ENCODE measurements at regions not wholly inside any gene's neighbourhood (a gene's known extent, or its start where the extent isn't known, plus 50 kb on each side); places are given as distances from the start of the nearest gene placed in this dataset.

- Histone ChIP-seq H3K4me2 (ENCODE audit: low read depth, low read length, poor library complexity, severe bottlenecking) (no peak overlapping the region), H3K9ac (ENCODE audit: low read length) (no peak overlapping the region), H3K27me3 (ENCODE audit: low read length) (no peaks in the 10 kb centered on the region), H3K9me3 (ENCODE audit: low read length) (peaks cover 20% of the 10 kb centered on the region; the same call in 1 of the 2 replicates), H4K20me1 (ENCODE audit: insufficient read depth, low read depth, low read length) (no peaks in the 10 kb centered on the region), H3K36me3 (ENCODE audit: insufficient read depth, low read length) (no peaks in the 10 kb centered on the region), H3K4me3 (ENCODE audit: low read length) (no peak overlapping the region), H3K27ac (ENCODE audit: low read length) (no peak overlapping the region), H3K4me1 (ENCODE audit: low read length) (no peaks in the 10 kb centered on the region), H3K79me2 (ENCODE audit: low read length) (no peaks in the 10 kb centered on the region), H3K9me2 (replicated peaks; ENCODE audit: insufficient read depth, low read length) (no peaks in the 10 kb centered on the region), H2AFZ (ENCODE audit: low read length) (no peak overlapping the region)
- no peak for DNase-seq
These were observed 443.7 kb downstream of the FRK start for GRCh38 chr6:115617031-115617430.

GRCh38 chr6:115613488-115613887, 447.2 kb downstream of the FRK start:
- H2AFZ ChIP-seq (ENCODE audit: low read length): no peak overlapping the region
- H3K4me1 ChIP-seq (ENCODE audit: low read length): no peaks in the 10 kb centered on the region
- no peaks in the 10 kb centered on the region for H3K27me3 ChIP-seq (ENCODE audit: low read length)
- no peak overlapping the region for H3K9ac ChIP-seq (ENCODE audit: low read length)
- DNase-seq: no peak
- H3K9me2 ChIP-seq (replicated peaks; ENCODE audit: insufficient read depth, low read length): no peaks in the 10 kb centered on the region
- H3K9me3 ChIP-seq (ENCODE audit: low read length): peaks cover 14% of the 10 kb centered on the region; the same call in 1 of the 2 replicates
- H3K4me2 ChIP-seq (ENCODE audit: low read depth, low read length, poor library complexity, severe bottlenecking): no peak overlapping the region
- H3K27ac ChIP-seq (ENCODE audit: low read length): no peak overlapping the region
- H3K79me2 ChIP-seq (ENCODE audit: low read length): no peaks in the 10 kb centered on the region
- H4K20me1 ChIP-seq (ENCODE audit: insufficient read depth, low read depth, low read length): no peaks in the 10 kb centered on the region
- H3K4me3 ChIP-seq (ENCODE audit: low read length): no peak overlapping the region
- no peaks in the 10 kb centered on the region for H3K36me3 ChIP-seq (ENCODE audit: insufficient read depth, low read length)

GRCh38 chr6:115612796-115613479, 447.8 kb downstream of the FRK start:
- no peak overlapping the region for H2AFZ ChIP-seq (ENCODE audit: low read length)
- H3K4me3 ChIP-seq (ENCODE audit: low read length): no peak overlapping the region
- H3K9me3 ChIP-seq (ENCODE audit: low read length): peaks cover 14% of the 10 kb centered on the region; the same call in 1 of the 2 replicates
- no peak overlapping the region for H3K9ac ChIP-seq (ENCODE audit: low read length)
- no peaks in the 10 kb centered on the region for H3K79me2 ChIP-seq (ENCODE audit: low read length)
- no peaks in the 10 kb centered on the region for H4K20me1 ChIP-seq (ENCODE audit: insufficient read depth, low read depth, low read length)
- H3K27ac ChIP-seq (ENCODE audit: low read length): no peak overlapping the region
- no peaks in the 10 kb centered on the region for H3K27me3 ChIP-seq (ENCODE audit: low read length)
- H3K4me1 ChIP-seq (ENCODE audit: low read length): no peaks in the 10 kb centered on the region
- H3K9me2 ChIP-seq (replicated peaks; ENCODE audit: insufficient read depth, low read length): no peaks in the 10 kb centered on the region
- H3K36me3 ChIP-seq (ENCODE audit: insufficient read depth, low read length): no peaks in the 10 kb centered on the region
- DNase-seq: no peak
- H3K4me2 ChIP-seq (ENCODE audit: low read depth, low read length, poor library complexity, severe bottlenecking): no peak overlapping the region

GRCh38 chr6:115612216-115612615, 448.5 kb downstream of the FRK start:
- Histone ChIP-seq H3K79me2 (ENCODE audit: low read length) (no peaks in the 10 kb centered on the region), H3K4me1 (ENCODE audit: low read length) (no peaks in the 10 kb centered on the region), H3K27ac (ENCODE audit: low read length) (no peak overlapping the region), H2AFZ (ENCODE audit: low read length) (no peak overlapping the region), H3K9me3 (ENCODE audit: low read length) (peaks cover 14% of the 10 kb centered on the region; the same call in 1 of the 2 replicates), H3K4me3 (ENCODE audit: low read length) (no peak overlapping the region), H3K36me3 (ENCODE audit: insufficient read depth, low read length) (no peaks in the 10 kb centered on the region), H4K20me1 (ENCODE audit: insufficient read depth, low read depth, low read length) (no peaks in the 10 kb centered on the region), H3K27me3 (ENCODE audit: low read length) (no peaks in the 10 kb centered on the region), H3K9me2 (replicated peaks; ENCODE audit: insufficient read depth, low read length) (no peaks in the 10 kb centered on the region), H3K9ac (ENCODE audit: low read length) (no peak overlapping the region), H3K4me2 (ENCODE audit: low read depth, low read length, poor library complexity, severe bottlenecking) (no peak overlapping the region)
- DNase-seq: no peak

GRCh38 chr6:115610696-115611095, 450.0 kb downstream of the FRK start:
- Histone ChIP-seq H3K4me1 (ENCODE audit: low read length) (no peaks in the 10 kb centered on the region), H4K20me1 (ENCODE audit: insufficient read depth, low read depth, low read length) (no peaks in the 10 kb centered on the region), H3K27ac (ENCODE audit: low read length) (no peak overlapping the region), H2AFZ (ENCODE audit: low read length) (no peak overlapping the region), H3K4me3 (ENCODE audit: low read length) (no peak overlapping the region), H3K27me3 (ENCODE audit: low read length) (no peaks in the 10 kb centered on the region), H3K9me2 (replicated peaks; ENCODE audit: insufficient read depth, low read length) (no peaks in the 10 kb centered on the region), H3K9ac (ENCODE audit: low read length) (no peak overlapping the region), H3K4me2 (ENCODE audit: low read depth, low read length, poor library complexity, severe bottlenecking) (no peak overlapping the region), H3K79me2 (ENCODE audit: low read length) (no peaks in the 10 kb centered on the region), H3K9me3 (ENCODE audit: low read length) (peaks cover 7% of the 10 kb centered on the region; the same call in 1 of the 2 replicates), H3K36me3 (ENCODE audit: insufficient read depth, low read length) (no peaks in the 10 kb centered on the region)
- no peak for DNase-seq

GRCh38 chr6:115609111-115609510, 451.6 kb downstream of the FRK start:
- no peak overlapping the region for H2AFZ ChIP-seq (ENCODE audit: low read length)
- no peaks in the 10 kb centered on the region for H3K79me2 ChIP-seq (ENCODE audit: low read length)
- H4K20me1 ChIP-seq (ENCODE audit: insufficient read depth, low read depth, low read length): no peaks in the 10 kb centered on the region
- H3K27ac ChIP-seq (ENCODE audit: low read length): no peak overlapping the region
- H3K9me2 ChIP-seq (replicated peaks; ENCODE audit: insufficient read depth, low read length): no peaks in the 10 kb centered on the region
- H3K4me2 ChIP-seq (ENCODE audit: low read depth, low read length, poor library complexity, severe bottlenecking): no peak overlapping the region
- H3K4me1 ChIP-seq (ENCODE audit: low read length): no peaks in the 10 kb centered on the region
- no peak overlapping the region for H3K9ac ChIP-seq (ENCODE audit: low read length)
- no peaks in the 10 kb centered on the region; the same call in 1 of the 2 replicates for H3K9me3 ChIP-seq (ENCODE audit: low read length)
- H3K36me3 ChIP-seq (ENCODE audit: insufficient read depth, low read length): no peaks in the 10 kb centered on the region
- H3K27me3 ChIP-seq (ENCODE audit: low read length): no peaks in the 10 kb centered on the region
- H3K4me3 ChIP-seq (ENCODE audit: low read length): no peak overlapping the region
- DNase-seq: no peak

- Histone ChIP-seq H2AFZ (ENCODE audit: low read length) (no peak overlapping the region), H3K4me3 (ENCODE audit: low read length) (no peak overlapping the region), H4K20me1 (ENCODE audit: insufficient read depth, low read depth, low read length) (no peaks in the 10 kb centered on the region), H3K9ac (ENCODE audit: low read length) (no peak overlapping the region), H3K27ac (ENCODE audit: low read length) (no peak overlapping the region), H3K9me3 (ENCODE audit: low read length) (no peaks in the 10 kb centered on the region; the same call in 1 of the 2 replicates), H3K9me2 (replicated peaks; ENCODE audit: insufficient read depth, low read length) (no peaks in the 10 kb centered on the region), H3K4me2 (ENCODE audit: low read depth, low read length, poor library complexity, severe bottlenecking) (no peak overlapping the region), H3K4me1 (ENCODE audit: low read length) (no peaks in the 10 kb centered on the region), H3K79me2 (ENCODE audit: low read length) (no peaks in the 10 kb centered on the region), H3K36me3 (ENCODE audit: insufficient read depth, low read length) (no peaks in the 10 kb centered on the region), H3K27me3 (ENCODE audit: low read length) (no peaks in the 10 kb centered on the region)
- DNase-seq: no peak
These were observed 458.2 kb downstream of the FRK start for GRCh38 chr6:115602466-115602865.

GRCh38 chr6:115601509-115601908, 459.2 kb downstream of the FRK start:
- Histone ChIP-seq H3K27ac (ENCODE audit: low read length) (no peak overlapping the region), H3K9ac (ENCODE audit: low read length) (no peak overlapping the region), H3K27me3 (ENCODE audit: low read length) (no peaks in the 10 kb centered on the region), H3K4me3 (ENCODE audit: low read length) (no peak overlapping the region), H3K9me2 (replicated peaks; ENCODE audit: insufficient read depth, low read length) (no peaks in the 10 kb centered on the region), H4K20me1 (ENCODE audit: insufficient read depth, low read depth, low read length) (no peaks in the 10 kb centered on the region), H3K4me1 (ENCODE audit: low read length) (no peaks in the 10 kb centered on the region), H3K9me3 (ENCODE audit: low read length) (no peaks in the 10 kb centered on the region; the same call in 1 of the 2 replicates), H3K79me2 (ENCODE audit: low read length) (no peaks in the 10 kb centered on the region), H3K36me3 (ENCODE audit: insufficient read depth, low read length) (no peaks in the 10 kb centered on the region), H2AFZ (ENCODE audit: low read length) (no peak overlapping the region), H3K4me2 (ENCODE audit: low read depth, low read length, poor library complexity, severe bottlenecking) (no peak overlapping the region)
- no peak for DNase-seq

Measured in Karpas-422 (cell line).